GM20431 (cell line): ENCODE measurements at regions not wholly inside any gene's neighbourhood (a gene's known extent, or its start where the extent isn't known, plus 50 kb on each side); places are given as distances from the start of the nearest gene placed in this dataset.

Source experiments
- in situ Hi-C: fragments of 300-500 bp; cut with MseI, MboI; formaldehyde crosslinking; loops from one replicate; pipeline ENCODE4 v1.15.0; 2020; ENCODE audit warnings: low sequenced_read_pairs; ENCODE audit not compliant: unreplicated experiment

DNA sequence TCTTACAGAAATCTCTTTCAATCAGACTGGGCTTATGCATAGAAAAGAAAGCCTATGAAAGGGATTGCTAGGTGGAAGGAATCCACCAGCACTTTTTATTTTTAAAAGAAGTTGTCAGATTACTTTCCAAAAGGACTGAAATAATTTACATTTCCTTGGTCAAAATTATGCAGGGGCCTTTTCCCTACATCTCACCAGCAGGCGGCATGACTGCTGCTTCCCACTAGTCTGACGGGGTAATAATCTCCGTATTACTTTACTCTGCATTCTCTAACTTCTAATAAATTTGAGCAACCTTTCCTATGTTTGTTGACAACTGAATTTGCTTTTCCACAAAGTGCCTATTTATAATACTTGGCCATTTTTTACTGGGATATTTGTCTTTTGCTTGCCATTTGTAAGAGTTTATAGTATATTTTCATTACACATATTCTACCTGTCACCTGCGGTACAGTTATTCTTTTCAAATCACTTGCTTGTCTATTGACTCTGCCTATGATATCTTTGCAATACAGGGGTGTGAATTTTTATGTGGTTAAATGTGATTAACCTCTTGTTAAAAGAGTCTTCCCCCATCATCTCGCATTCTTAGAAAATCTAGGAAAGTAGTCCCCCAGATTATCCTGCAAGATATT, 51.9 kb upstream of the USP47 start:
- in situ Hi-C loops: loop anchor here (10.0 to 25.0 kb wide), 4 partner anchors 245 to 855 kb away; no protein-coding TSS in a partner anchor

DNA sequence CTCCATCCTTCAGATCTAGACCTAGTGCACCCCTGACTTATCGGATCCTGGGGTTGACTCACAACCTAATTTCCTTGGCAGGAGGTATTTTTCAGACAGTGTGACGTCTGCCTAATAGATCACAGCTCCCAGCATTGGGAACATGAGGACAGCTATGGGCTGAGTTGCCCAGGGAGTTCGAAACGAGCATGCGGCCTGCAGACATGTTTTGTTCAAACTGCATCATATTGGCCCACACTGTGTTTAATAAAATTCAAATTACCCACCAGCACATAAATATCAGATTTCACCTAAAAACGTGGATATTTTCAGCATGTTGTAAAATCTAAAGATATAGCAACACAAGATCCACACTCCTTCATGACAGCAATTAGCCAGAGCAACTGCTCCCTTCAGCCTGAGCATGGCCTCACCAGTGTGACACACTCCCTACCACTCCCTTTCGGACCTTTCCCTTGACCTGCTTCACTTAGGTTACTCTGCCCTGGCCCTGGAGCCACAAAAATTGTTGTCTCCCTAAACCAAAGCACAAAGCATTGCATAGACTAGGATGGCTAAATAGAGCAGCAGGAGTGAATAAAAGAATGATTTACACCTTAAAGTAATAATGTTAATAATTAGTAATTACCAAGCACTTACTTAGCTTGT, 53.6 kb upstream of the USP47 start:
- in situ Hi-C loops: loop anchor here (10.0 to 25.0 kb wide), 3 partner anchors 499 to 853 kb away; no protein-coding TSS in a partner anchor

DNA sequence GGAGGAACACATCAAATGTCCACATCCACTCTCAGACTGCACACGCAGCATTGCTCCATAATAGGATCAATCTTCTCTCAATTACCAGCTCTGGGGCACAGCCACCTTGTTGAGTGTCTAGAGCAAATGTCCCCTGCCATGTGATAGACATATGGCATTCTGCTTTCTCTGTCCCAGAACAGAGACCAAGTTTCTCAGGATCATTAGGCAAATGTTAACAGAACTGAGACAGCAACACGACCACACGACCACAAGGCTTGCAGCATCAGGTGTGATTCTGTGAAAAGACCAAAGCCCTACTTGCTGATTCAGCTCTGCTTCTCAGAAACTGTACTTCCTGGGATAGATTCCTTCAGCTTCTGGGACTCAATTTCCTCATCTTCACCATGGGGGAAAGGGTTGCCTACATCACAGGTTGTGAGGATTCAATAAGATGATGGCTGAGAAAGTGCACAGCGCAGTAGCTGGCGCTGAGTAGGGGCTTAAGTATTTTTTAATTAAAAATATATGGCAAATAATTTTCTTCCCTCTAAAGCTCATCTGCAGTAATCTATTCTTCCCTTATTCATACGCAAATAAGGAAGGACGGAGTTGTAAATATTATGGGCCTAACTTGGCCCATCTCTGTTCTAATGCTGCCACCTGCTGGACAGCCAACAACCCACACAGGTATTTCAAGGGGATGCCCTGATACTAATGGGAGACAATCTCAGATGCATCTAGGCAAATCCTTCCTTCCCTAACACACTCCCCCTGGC, 54.3 kb upstream of the USP47 start:
- in situ Hi-C loops: loop anchor here (10.0 to 25.0 kb wide), 3 partner anchors 500 to 853 kb away; no protein-coding TSS in a partner anchor

DNA sequence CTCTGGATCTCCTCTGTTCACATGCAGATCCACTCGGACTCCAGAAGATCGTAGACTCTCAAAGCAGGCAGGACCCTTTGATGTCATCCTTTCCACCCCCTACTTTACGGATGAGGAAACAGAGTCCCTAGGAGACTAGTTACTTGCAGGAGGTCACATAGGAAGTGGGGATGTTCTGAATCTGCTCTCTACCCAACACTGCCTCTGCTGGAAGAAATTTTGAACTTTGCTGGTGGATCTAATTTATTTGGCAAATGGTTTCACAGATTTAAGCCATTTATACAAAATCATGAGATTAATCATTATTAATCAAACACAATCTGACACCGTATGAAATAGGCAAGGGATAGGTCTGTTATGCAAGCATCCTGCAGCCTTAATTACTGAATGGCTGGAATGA, 55.0 kb upstream of the USP47 start:
- in situ Hi-C loops: loop anchor here (10.0 to 25.0 kb wide), 3 partner anchors 501 to 852 kb away; no protein-coding TSS in a partner anchor

DNA sequence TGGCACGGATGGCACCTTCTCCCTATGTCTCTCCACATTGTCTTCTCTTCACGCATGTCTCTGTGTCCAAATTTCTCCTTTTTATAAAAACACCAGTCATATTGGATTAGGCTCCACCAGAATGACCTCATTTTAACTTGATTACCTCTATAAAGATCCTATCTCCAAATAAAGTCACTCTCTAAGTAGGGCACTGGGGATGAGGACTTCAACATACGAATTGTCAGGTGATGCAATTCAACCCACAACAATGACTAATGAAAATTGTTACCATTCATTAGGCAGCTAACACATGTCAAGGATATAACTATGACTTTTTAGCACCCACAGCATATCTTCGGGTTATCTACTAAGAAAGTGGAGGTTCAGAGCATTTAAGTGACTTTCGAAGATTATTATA, 55.5 kb upstream of the USP47 start:
- in situ Hi-C loops: loop anchor here (10.0 to 25.0 kb wide), 3 partner anchors 501 to 851 kb away; no protein-coding TSS in a partner anchor

DNA sequence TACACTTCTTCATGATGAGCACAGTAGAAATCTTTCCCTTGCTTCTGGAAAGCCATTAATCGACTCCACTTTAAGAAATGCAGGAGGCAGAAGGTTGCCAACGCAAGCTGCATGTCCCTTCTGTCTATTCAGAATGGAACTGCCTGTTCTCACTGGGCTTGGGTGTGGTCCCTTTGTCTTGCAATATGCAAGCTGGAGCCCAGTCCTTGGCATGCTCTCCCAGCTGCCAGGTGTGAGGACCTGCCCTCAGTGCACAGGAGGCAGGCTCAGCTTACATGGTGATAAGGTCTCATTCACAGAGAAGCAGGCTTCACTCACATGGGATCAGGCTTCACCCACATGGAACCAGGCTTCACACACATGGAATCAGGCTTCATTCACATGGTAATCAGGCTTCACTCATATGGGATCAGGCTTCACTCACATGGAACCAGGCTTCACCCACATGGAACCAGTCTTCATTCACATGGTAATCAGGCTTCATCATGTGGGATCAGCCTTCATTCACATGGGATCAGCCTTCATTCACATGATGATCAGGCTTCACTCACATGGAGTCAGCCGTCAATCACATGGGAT, 59.2 kb upstream of the USP47 start:
- in situ Hi-C loops: loop anchor here (10.0 to 25.0 kb wide), 3 partner anchors 505 to 848 kb away; no protein-coding TSS in a partner anchor

DNA sequence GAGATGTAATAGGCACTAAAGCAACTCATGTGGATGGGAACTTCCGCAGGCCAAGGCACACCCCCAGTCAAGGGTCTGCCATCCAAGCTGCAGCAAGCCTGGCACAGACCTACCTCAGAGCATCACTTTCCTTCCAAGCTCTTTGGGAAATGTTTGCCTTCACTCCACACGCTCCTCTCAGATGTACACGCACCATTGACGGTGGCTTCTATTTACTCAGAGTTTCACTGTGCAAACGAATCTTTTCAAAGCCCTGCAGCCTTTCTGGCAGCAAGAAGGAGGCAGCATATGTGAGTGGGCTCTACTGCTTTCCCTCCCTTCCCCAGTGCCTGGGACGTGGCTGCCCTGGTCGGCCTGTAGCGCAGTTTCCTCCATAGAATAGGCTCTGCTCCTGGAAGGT, 60.9 kb upstream of the USP47 start:
- in situ Hi-C loops: loop anchor here (10.0 to 25.0 kb wide), 3 partner anchors 506 to 846 kb away; no protein-coding TSS in a partner anchor

DNA sequence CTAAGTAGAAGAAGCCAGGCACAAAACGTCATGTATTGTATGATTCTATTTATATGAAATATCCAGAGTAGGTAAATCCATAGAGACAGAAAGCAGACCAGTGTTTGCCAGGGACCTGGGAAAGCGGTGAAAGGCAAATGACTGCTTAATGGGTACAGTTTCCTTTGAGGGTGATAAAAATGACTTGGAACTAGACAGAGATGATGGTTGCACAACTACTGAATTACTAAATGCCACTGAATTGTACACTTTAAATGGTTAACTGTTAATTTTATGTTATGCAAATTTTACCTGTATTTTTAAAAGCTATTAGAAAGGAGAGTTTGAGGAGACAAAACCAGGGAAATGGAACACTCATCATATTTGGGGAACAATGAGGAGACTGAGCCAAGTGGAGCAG, 61.8 kb upstream of the USP47 start:
- in situ Hi-C loops: loop anchor here (10.0 to 25.0 kb wide), 3 partner anchors 507 to 845 kb away; no protein-coding TSS in a partner anchor

DNA sequence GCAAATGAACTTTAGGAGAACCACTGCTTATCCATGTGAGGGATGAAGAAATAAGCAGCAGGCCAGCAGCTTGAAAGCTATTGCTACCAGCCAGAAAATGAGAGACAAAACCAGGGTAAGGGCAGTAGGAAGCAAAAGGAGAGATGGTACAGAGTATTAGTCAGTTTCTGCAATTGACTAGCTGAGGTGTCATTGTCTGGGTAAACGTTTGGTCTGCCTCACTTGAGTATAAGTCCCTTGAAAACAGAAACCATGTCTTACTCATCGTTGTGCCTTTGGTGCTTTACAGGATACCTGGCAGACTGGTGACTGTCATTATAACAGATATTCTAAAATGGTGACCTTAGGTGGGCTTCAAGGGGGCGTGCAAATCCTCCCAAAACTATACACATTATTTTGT, 63.9 kb upstream of the USP47 start:
- in situ Hi-C loops: loop anchor here (25.0 kb wide), 1 partner anchor 509 kb away; no protein-coding TSS in a partner anchor

DNA sequence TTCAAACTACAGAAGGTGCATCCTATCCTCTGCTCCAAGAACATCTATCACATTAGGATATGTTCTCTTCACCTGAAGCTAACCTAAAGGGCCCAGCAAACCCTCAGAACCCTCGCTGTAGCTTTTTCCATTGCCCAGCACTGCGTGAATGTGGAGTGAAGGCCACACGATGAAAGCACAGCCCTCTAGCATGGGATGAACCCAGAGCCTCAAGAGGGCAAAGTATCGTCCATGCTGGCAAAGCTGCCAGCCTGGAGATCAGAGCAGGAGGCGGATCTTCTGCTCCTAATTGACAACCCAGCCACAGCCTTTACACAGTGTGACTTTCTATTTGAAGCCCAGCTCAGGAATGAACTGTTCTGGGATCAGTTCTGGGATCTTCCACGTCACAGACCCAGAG, 65.1 kb upstream of the USP47 start:
- in situ Hi-C loops: loop anchor here (25.0 kb wide), 1 partner anchor 511 kb away; no protein-coding TSS in a partner anchor

DNA sequence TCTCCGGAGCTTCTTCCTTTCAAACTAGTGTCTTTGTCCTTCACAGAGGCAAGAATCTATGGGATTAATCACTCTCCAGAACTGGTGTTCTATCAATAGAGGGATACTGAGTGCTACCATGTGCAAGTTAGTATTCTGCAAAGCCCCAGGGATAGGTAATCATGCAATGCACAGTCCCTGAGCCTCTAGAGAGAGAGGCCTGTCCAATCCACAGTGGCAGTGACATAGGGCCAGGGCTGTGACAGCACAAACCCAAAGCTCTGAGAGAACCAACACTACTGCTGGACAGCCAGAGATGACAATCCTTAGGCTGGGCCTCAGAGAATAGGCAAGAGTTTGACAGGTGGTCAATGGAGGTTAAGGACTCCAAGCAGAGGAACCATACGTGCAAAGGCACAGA, 66.8 kb upstream of the USP47 start:
- in situ Hi-C loops: loop anchor here (25.0 kb wide), 1 partner anchor 512 kb away; no protein-coding TSS in a partner anchor

DNA sequence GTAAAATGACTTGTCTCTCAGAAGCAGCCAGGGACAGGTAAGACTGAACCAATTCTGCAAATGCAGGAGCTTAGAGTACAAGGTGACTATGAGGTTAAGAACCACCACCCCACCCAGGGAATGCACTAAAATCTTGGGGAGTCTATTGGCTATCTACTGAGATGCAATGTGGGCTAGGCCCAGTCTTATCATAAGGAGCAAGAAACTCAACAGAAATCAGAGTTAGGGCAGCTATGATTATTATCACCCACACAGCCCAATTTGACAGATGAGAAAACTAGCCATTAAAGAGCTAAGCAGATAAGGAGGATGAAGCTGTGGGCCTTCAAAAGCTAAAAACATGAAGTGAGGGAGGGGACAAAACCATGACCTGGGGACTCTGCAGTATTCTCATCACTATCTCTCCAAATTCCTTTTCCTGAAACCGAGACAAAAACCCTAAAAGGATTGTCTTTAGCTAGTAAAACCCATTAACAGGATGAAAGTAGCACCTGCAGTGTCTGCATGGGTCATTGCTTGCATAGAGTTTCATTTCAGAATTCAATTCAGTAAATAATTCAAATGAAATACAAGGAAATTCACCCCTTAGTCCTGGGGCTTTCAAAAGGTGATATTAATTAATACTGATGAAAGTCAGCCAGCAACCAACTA, 68.8 kb upstream of the USP47 start:
- in situ Hi-C loops: no loop called here

DNA sequence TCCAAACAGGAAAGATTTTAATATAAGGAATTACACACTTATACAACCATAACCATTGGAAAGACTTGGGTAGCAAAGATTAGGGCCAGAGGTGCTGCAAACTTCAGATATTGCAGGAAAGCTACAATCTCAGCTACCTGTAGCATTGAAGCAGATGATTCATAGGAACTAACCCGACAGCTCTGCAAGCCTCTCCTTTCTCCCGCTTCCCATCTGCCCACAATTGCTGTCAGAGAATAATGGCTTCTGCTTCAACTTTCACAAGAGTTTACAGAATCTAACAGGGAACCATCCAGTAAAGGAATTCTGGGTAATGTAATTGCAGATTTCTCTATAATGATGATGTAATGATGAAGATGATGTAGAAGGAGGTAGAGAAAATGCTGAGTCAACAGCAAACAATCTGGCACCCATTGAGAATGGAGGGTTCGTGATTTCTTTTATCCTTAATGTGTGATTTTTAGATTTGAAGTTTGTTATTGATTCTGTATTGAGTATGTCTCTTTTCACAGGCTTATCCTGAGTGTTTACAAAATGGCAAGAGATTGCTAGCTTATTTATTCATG, 70.8 kb upstream of the USP47 start:
- in situ Hi-C loops: no loop called here

DNA sequence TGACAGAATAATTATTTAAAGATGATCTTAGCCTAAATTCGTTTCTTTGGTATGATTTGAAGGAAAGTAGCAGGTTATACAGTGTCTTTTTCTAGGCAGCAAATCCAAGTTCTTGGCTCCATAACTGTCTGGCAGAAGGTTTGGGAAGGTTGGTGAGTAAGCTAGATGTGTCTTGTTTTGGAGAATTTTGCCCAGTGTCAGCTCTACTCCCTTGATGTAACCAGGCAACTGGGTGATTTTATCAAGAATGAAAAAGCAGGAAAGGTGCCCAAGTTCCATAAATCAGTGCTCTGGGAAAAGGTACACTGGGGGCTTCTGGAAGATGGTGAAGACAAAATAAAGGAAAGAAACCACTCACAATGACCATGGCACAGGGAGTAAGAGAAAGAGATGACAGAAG, 71.5 kb upstream of the USP47 start:
- in situ Hi-C loops: no loop called here

DNA sequence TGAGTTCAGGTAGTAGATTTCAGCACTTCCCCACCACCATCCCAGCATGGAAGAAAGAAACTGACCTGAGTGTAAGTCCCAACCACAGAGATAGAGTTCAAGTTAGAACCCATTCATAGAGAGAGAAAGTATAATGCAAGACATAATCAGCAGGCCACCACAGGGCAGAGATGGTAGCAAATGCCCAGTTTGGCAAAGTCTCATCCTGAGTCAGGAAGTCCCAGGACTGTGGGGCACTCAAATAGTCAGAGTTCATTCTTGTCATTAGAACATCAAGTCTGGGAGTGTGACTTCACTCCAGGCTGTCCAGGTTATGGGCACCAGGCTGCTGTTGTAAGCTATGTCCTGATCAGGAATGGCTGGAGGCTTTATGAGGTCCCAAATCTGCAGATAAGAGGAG, 72.0 kb upstream of the USP47 start:
- in situ Hi-C loops: no loop called here

DNA sequence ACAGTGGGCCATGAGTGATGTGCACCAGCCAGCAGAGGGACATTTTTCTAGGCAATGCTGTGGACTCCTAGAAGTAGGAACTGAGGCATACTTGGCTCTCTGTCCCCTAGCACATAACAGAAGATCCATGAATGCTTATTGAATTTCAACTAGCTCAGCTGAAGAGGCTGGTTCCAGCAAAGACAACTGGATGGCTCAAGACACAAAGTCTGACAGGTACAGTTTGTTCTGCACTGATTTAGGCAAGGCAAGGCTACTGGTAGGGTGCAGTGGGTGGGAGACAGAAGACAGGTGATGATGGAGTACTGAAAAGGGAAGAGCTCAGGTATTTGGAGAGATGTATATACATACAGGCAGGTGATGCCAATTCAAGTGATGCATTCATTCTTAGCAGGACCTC, 72.4 kb upstream of the USP47 start:
- in situ Hi-C loops: no loop called here

DNA sequence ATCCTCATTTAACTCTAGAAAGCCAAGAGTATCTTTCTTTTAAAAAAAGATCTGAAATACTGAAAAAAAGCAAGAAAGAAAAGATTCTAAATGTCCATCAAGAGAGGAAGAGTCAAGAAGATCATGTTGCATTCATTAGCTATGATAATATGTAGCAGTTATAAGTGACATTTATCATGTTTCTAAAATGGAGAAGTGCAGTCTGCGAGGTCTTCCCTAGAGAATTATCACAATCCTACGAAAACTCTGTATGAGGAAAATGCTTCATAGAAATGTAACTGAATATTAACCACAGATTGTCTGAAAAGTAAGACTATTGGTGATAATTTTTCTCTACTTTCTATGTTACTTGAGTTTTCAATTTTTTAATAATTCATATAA, 77.4 kb upstream of the USP47 start:
- in situ Hi-C loops: no loop called here

DNA sequence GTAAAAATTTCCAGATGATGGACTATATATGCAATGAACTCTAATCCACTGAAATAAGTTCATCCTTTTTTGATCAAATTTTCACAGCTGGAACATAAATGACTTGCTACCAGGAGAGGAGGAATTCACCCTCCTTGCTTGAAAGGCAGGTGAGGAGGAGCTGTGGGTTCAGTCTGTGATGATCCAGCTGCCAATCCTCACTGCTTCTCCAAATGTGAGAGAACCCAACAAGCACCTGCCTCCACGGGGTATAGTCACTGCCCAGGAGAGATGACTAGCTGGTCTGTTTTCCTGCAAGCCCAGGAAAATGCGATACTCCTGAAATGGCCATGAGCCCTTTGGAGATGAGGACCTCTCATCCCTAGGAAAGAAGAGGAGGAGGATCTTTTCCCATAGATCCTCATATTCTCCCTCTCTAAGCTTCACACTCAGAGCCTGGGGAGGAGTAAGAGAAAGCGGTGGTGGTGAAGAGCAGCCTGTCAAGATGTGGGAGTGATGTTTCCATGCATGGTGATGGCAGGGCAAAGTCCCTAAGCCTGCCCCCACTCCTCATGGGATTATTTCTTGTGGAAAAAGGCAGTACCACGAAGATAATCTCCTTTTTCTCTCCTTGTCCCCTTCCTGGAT, 77.9 kb upstream of the USP47 start:
- in situ Hi-C loops: no loop called here

DNA sequence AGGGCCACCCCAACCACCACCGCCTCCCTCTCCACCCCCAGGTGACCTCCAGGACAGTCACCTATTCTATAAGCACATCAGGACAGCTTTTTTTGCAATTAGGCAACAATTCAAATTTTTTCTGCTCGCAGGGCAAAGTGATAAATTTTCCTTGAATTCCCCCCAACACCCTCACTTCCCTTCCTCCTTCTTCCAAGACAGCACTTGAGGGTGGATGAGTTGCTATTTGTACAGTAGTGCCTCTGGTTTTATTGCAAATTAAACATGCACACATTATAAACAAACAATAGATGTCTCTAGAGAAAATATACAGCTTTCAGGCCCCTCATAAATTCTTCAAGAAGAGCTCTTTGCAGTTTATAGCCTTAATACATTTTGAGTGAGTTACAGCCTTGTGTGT, 80.9 kb upstream of the USP47 start:
- in situ Hi-C loops: no loop called here
